ENCODE measurements at regions not wholly inside any gene's neighbourhood (a gene's known extent, or its start where the extent isn't known, plus 50 kb on each side); places are given as distances from the start of the nearest gene placed in this dataset.

- POLR2A ChIA-PET, result no interaction called here
These were observed 62.3 kb upstream of the PTCSC3 start for GRCh38 chr14:36238666-36239363.

GRCh38 chr14:36233217-36233616 lies 56.7 kb upstream of the PTCSC3 start:
- peaks cover 13% of the 10 kb centered on the region for H3K4me1 Mint-ChIP-seq (ENCODE audit: low read depth, unreplicated experiment)
- Histone ChIP-seq H3K4me1 (peaks cover 18% of the 10 kb centered on the region), H3K36me3 (ENCODE audit: control insufficient read depth, insufficient read depth, low read length) (no peaks in the 10 kb centered on the region), H3K4me3 (ENCODE audit: low read depth, low read length) (no peak overlapping the region), H3K27me3 (replicated peaks; ENCODE audit: control insufficient read depth, insufficient read depth, low read length) (no peaks in the 10 kb centered on the region), H3K9me3 (no peaks in the 10 kb centered on the region)
- no peaks in the 10 kb centered on the region for H3K9me3 Mint-ChIP-seq (ENCODE audit: unreplicated experiment)
- H3K36me3 Mint-ChIP-seq (ENCODE audit: insufficient read depth, unreplicated experiment), result no peaks in the 10 kb centered on the region
- no peak for DNase-seq
- no peaks in the 10 kb centered on the region for H3K27me3 Mint-ChIP-seq (ENCODE audit: insufficient read depth, unreplicated experiment)
- CTCF ChIA-PET, result no interaction called here
- no peak overlapping the region for H3K27ac Mint-ChIP-seq (ENCODE audit: unreplicated experiment)
- POLR2A ChIA-PET, result no interaction called here
- intact Hi-C loops (cut with micrococcal nuclease; ENCODE audit: unreplicated experiment), result no loop called here
- no peak overlapping the region for H3K4me3 Mint-ChIP-seq (ENCODE audit: unreplicated experiment)
- BruUV-seq (replicated peaks), result no TSS peak
- no peak for TF ChIP-seq CTCF (IDR thresholded peaks at IDR 0.05; ENCODE audit: insufficient read depth in 1 of 2, low read depth in 1 of 2, low read length in 1 of 2, severe bottlenecking in 1 of 2, unreplicated experiment in 1 of 2)

More at GRCh38 chr14:36238666-36239363, 62.3 kb upstream of the PTCSC3 start:
- Histone ChIP-seq H3K4me3 (ENCODE audit: low read depth, low read length) (no peak overlapping the region), H3K27me3 (replicated peaks; ENCODE audit: control insufficient read depth, insufficient read depth, low read length) (no peaks in the 10 kb centered on the region), H3K9me3 (no peaks in the 10 kb centered on the region), H3K36me3 (ENCODE audit: control insufficient read depth, insufficient read depth, low read length) (no peaks in the 10 kb centered on the region), H3K4me1 (peaks cover 13% of the 10 kb centered on the region)
- H3K4me3 Mint-ChIP-seq (ENCODE audit: unreplicated experiment), result no peak overlapping the region
- DNase-seq, result no peak
- no peak for TF ChIP-seq CTCF (IDR thresholded peaks at IDR 0.05; ENCODE audit: insufficient read depth in 1 of 2, low read depth in 1 of 2, low read length in 1 of 2, severe bottlenecking in 1 of 2, unreplicated experiment in 1 of 2)
- BruUV-seq (replicated peaks), result no TSS peak
- peaks cover 13% of the 10 kb centered on the region for H3K4me1 Mint-ChIP-seq (ENCODE audit: low read depth, unreplicated experiment)
- H3K9me3 Mint-ChIP-seq (ENCODE audit: unreplicated experiment), result no peaks in the 10 kb centered on the region
- H3K36me3 Mint-ChIP-seq (ENCODE audit: insufficient read depth, unreplicated experiment), result no peaks in the 10 kb centered on the region
- intact Hi-C loops (cut with micrococcal nuclease; ENCODE audit: unreplicated experiment), result no loop called here
- CTCF ChIA-PET, result no interaction called here
- no peaks in the 10 kb centered on the region for H3K27me3 Mint-ChIP-seq (ENCODE audit: insufficient read depth, unreplicated experiment)
- no peak overlapping the region for H3K27ac Mint-ChIP-seq (ENCODE audit: unreplicated experiment)

- no peak overlapping the region for H3K4me3 Mint-ChIP-seq (ENCODE audit: unreplicated experiment)
- H3K27ac Mint-ChIP-seq (ENCODE audit: unreplicated experiment), result no peak overlapping the region
- no peaks in the 10 kb centered on the region; the same call in 1 of the 2 replicates for H3K27me3 ChIP-seq (replicated peaks; ENCODE audit: control insufficient read depth, insufficient read depth, low read length)
- ChIA-PET POLR2A (no interaction called here), CTCF (no interaction called here)
- H3K9me3 Mint-ChIP-seq (ENCODE audit: unreplicated experiment), result no peaks in the 10 kb centered on the region
- H3K27me3 Mint-ChIP-seq (ENCODE audit: insufficient read depth, unreplicated experiment), result no peaks in the 10 kb centered on the region
- no peaks in the 10 kb centered on the region for H3K36me3 ChIP-seq (ENCODE audit: control insufficient read depth, insufficient read depth, low read length)
- no TSS peak for BruUV-seq (replicated peaks)
- H3K4me1 ChIP-seq, result peaks cover 22% of the 10 kb centered on the region
- H3K9me3 ChIP-seq, result no peaks in the 10 kb centered on the region
- H3K4me1 Mint-ChIP-seq (ENCODE audit: low read depth, unreplicated experiment), result peaks cover 18% of the 10 kb centered on the region
- DNase-seq, result no peak
- intact Hi-C loops (cut with micrococcal nuclease; ENCODE audit: unreplicated experiment), result no loop called here
- H3K36me3 Mint-ChIP-seq (ENCODE audit: insufficient read depth, unreplicated experiment), result no peaks in the 10 kb centered on the region
- no peak for TF ChIP-seq CTCF (IDR thresholded peaks at IDR 0.05; ENCODE audit: insufficient read depth in 1 of 2, low read depth in 1 of 2, low read length in 1 of 2, severe bottlenecking in 1 of 2, unreplicated experiment in 1 of 2)
- H3K4me3 ChIP-seq (ENCODE audit: low read depth, low read length), result no peak overlapping the region
These were observed 52.7 kb upstream of the PTCSC3 start for GRCh38 chr14:36229262-36229661.
